ENCODE measurements at regions not wholly inside any gene's neighbourhood (a gene's known extent, or its start where the extent isn't known, plus 50 kb on each side); places are given as distances from the start of the nearest gene placed in this dataset.

DNA sequence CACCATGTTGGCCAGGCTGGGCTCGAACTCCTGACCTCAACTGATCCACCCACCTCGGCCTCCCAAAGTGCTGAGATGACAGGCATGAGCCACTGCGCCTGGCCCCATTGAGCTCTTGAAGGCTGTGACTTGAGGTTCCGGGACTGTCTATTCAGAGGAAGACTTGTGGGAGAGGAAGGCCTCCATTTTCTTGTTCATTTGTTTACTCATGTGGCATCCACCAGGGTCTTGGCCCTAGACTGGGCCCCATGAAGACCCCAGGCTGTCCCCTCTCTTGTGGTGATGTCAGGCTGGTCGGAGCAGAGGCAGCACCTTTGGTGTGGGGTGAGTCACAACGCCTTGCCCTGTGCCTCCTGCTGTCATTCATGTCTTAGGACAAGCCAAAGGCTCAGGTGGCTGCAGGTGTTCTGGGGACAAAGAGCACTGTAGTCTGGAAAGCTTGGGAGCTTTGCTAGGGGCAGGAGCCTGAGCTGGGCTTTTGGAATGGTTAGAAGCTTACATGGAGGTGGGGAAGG is 224.6 kb upstream of the C1orf174 start:
- TF ChIP-seq MXI1 (IDR thresholded peaks at IDR 0.05; ENCODE audit: borderline replicate concordance, low read depth, low read length), result no peak
- TF ChIP-seq, protein P1, sequence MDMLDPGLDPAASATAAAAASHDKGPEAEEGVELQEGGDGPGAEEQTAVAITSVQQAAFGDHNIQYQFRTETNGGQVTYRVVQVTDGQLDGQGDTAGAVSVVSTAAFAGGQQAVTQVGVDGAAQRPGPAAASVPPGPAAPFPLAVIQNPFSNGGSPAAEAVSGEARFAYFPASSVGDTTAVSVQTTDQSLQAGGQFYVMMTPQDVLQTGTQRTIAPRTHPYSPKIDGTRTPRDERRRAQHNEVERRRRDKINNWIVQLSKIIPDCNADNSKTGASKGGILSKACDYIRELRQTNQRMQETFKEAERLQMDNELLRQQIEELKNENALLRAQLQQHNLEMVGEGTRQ (IDR thresholded peaks at IDR 0.05; ENCODE audit: low read depth, low read length), result no peak
- TF ChIP-seq RAD21 (IDR thresholded peaks at IDR 0.05; ENCODE audit: low read length), result no peak
- TF ChIP-seq BHLHE40 (IDR thresholded peaks at IDR 0.05; ENCODE audit: low read depth, low read length), result no peak
- TF ChIP-seq POLR2A (IDR thresholded peaks at IDR 0.05; ENCODE audit: low read depth, low read length), result no peak
- TF ChIP-seq, protein P2, sequence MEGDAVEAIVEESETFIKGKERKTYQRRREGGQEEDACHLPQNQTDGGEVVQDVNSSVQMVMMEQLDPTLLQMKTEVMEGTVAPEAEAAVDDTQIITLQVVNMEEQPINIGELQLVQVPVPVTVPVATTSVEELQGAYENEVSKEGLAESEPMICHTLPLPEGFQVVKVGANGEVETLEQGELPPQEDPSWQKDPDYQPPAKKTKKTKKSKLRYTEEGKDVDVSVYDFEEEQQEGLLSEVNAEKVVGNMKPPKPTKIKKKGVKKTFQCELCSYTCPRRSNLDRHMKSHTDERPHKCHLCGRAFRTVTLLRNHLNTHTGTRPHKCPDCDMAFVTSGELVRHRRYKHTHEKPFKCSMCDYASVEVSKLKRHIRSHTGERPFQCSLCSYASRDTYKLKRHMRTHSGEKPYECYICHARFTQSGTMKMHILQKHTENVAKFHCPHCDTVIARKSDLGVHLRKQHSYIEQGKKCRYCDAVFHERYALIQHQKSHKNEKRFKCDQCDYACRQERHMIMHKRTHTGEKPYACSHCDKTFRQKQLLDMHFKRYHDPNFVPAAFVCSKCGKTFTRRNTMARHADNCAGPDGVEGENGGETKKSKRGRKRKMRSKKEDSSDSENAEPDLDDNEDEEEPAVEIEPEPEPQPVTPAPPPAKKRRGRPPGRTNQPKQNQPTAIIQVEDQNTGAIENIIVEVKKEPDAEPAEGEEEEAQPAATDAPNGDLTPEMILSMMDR (conservative IDR thresholded peaks at IDR 0.05; ENCODE audit: low read depth, low read length), result no peak
- TF ChIP-seq ELK1 (IDR thresholded peaks at IDR 0.05; ENCODE audit: borderline replicate concordance, low read depth, low read length), result no peak
- no peak for TF ChIP-seq FOS (IDR thresholded peaks at IDR 0.05; ENCODE audit: low read depth, low read length)
- no peak for TF ChIP-seq NFE2L2 (IDR thresholded peaks at IDR 0.05; ENCODE audit: low read depth, low read length)
- TF ChIP-seq CHD1 (IDR thresholded peaks at IDR 0.05; ENCODE audit: low read depth, low read length), result no peak
- no peak for TF ChIP-seq MAZ (IDR thresholded peaks at IDR 0.05; ENCODE audit: borderline replicate concordance, low read depth, low read length)
- TF ChIP-seq RCOR1 (IDR thresholded peaks at IDR 0.05; ENCODE audit: insufficient replicate concordance, low read length), result no peak
- no peak for TF ChIP-seq RFX5 (IDR thresholded peaks at IDR 0.05; ENCODE audit: low read depth, low read length)
- TF ChIP-seq SMC3 (IDR thresholded peaks at IDR 0.05; ENCODE audit: low read depth, low read length), result no peak
- no peak for TF ChIP-seq CEBPB (IDR thresholded peaks at IDR 0.05; ENCODE audit: low read depth, low read length)
- no peak for TF ChIP-seq MAFK (IDR thresholded peaks at IDR 0.05; ENCODE audit: low read depth, low read length)
- Histone ChIP-seq H3K9ac (ENCODE audit: low read depth, low read length) (no peak overlapping the region), H4K5ac (ENCODE audit: low read depth, low read length) (no peak overlapping the region), H2BK15ac (ENCODE audit: low read depth, low read length) (no peak overlapping the region), H2BK5ac (ENCODE audit: low read depth, low read length, poor library complexity, severe bottlenecking) (no peak overlapping the region), H2AFZ (replicated peaks; ENCODE audit: low read length, poor library complexity) (no peak overlapping the region), H3K4me2 (ENCODE audit: low read depth, low read length) (no peak overlapping the region), H3K27me3 (ENCODE audit: control insufficient read depth, insufficient read depth, low read length) (no peaks in the 10 kb centered on the region), H3K9me1 (ENCODE audit: insufficient read depth, low read length) (no peaks in the 10 kb centered on the region), H3K56ac (ENCODE audit: extremely low read depth, insufficient read depth, low read length) (no peak overlapping the region), H3K23ac (ENCODE audit: low read depth, low read length) (no peak overlapping the region), H3K4me3 (ENCODE audit: insufficient read depth, low read depth, low read length) (no peak overlapping the region), H3K79me1 (ENCODE audit: low read depth in 1 of 2, low read length in 2 of 2) (no peaks in the 10 kb centered on the region), H3K36me3 (ENCODE audit: control insufficient read depth, insufficient read depth, low read length) (no peaks in the 10 kb centered on the region), H2AK5ac (ENCODE audit: low read depth, low read length) (no peak overlapping the region), H3K4me1 (ENCODE audit: control insufficient read depth, insufficient read depth, low read length) (no peaks in the 10 kb centered on the region), H3K14ac (replicated peaks; ENCODE audit: low read depth, low read length) (no peak overlapping the region), H3K4ac (ENCODE audit: low read depth, low read length) (no peak overlapping the region), H2AK9ac (replicated peaks; ENCODE audit: low read depth, low read length, poor library complexity) (no peak overlapping the region), H4K20me1 (ENCODE audit: insufficient read depth, low read length) (no peaks in the 10 kb centered on the region), H3K27ac (ENCODE audit: insufficient read depth, low read length) (no peak overlapping the region), H4K8ac (ENCODE audit: low read depth in 2 of 2, low read length in 2 of 2) (no peak overlapping the region), H2BK20ac (ENCODE audit: low read depth, low read length) (no peak overlapping the region), H3K18ac (ENCODE audit: low read depth, low read length) (no peak overlapping the region), H3K9me3 (ENCODE audit: control insufficient read depth, insufficient read depth, low read length) (peaks cover 58% of the 10 kb centered on the region), H2BK120ac (ENCODE audit: low read depth, low read length) (no peak overlapping the region), H4K91ac (ENCODE audit: insufficient read depth, low read depth, low read length) (no peak overlapping the region)
- intact Hi-C loops (cut with micrococcal nuclease), result no loop called here
- dilution Hi-C loops (cut with HindIII; ENCODE audit: low sequenced_read_pairs, unreplicated experiment), result no loop called here
- CTCF ChIA-PET, result no interaction called here
- DNase-seq, result no peak
- no TSS peak for BruUV-seq (replicated peaks)
- POLR2A ChIA-PET (ENCODE audit: unreplicated experiment), result no interaction called here
- ATAC-seq (ENCODE audit: low read depth), result no peak
- 30% methylated on average over 2 of the region's 6 CpGs; no CpG with 5 or more reads in 1 of the 2 experiments for WGBS, 2 experiments (ENCODE audit: extremely low coverage in 2 of 2, insufficient read length in 1 of 2)
- in situ Hi-C loops (cut with MboI; ENCODE audit: low sequenced_read_pairs), result no loop called here
